ENCODE measurements at regions not wholly inside any gene's neighbourhood (a gene's known extent, or its start where the extent isn't known, plus 50 kb on each side); places are given as distances from the start of the nearest gene placed in this dataset.
"Not testable (repeated sequence)": the region's sequence is repeated elsewhere in the genome, so short reads cannot be mapped to it uniquely, and the experiment has no call there.

DNA sequence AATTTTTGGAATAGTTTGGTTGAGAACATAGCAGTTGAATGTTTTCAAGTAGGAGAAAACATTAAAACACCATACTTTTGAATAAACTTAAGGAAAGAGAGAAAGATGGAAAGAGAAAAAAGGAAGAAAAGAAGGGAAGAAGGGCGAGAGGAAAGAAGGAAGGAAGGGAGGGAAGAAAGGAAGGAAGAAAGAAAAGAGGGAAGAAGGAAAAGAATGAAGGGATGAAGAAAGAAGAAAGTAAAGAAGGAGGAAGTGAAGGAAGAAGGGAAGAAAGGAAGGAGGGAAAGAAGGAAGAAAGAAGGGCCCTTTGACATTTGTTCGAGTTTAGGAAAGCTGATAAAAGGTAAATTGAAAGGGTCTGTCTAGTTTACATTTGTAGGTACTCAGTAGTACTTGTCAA is 482.7 kb downstream of the SIPA1L2 start:
- DNase-seq: no peak

DNA sequence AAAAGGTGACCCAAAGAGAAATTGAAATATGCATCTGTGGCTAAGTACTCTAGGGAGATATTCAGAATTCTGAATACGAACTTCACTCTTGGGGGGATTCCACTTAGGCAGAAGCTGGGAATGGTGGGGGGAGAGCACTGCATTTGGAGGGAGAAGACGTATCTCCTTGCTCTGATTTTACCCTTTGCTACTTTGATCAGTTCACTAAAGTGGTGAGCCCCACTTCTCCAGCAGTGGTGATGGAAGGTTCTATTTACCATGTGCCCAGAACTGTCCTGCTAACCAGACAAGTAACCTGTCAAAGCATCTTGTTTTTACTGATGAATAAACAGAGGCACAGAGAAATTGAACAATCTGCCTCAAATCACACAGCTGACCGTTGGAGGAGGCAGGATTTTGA is 483.4 kb downstream of the SIPA1L2 start:
- no peak for DNase-seq

DNA sequence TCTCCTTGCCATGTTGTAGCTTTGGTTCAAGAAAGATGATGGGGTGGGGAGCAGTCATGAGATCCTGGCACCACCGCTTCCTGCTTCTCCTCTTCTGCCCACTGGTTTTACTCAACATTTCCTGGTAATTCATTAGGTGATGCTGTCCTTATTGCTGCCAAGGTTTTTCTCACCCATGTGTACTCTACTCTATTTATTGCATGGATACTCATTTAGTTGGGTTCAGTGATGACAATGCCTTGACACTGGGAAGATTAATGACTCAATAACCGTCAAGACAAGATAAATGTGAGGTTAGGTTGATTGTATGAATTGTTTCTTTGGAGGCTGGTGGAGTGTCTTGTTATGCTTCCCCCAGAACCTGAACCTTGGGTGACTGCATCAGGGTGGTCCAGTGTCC is 484.2 kb downstream of the SIPA1L2 start:
- peak in 1 of 2 experiments; percentile 31 for DNase-seq

DNA sequence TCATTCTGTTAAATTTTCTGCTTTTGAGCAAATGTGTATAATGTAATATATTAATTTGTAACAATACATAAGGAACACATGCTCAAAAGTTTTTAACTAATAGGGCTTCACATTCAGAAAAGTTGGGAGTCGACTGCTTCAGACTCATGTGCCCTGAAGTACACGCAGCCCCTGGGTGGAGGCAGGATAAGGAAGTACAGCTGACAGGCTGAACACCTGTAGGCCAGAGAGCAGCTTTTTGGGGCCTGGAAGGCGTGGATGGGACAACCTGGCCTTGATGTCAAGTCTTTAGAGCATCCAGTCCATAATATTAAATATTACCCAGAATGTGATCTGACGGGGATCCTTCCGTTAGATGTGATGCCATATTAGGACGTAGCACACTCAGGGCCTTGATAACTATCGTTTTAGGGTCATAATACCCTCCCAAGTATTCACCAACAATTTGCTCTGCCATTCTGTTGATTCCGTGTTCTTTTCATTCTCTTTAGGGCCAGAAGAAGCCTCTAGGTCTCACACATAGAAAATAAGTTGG is 485.2 kb downstream of the SIPA1L2 start:
- DNase-seq: no peak

DNA sequence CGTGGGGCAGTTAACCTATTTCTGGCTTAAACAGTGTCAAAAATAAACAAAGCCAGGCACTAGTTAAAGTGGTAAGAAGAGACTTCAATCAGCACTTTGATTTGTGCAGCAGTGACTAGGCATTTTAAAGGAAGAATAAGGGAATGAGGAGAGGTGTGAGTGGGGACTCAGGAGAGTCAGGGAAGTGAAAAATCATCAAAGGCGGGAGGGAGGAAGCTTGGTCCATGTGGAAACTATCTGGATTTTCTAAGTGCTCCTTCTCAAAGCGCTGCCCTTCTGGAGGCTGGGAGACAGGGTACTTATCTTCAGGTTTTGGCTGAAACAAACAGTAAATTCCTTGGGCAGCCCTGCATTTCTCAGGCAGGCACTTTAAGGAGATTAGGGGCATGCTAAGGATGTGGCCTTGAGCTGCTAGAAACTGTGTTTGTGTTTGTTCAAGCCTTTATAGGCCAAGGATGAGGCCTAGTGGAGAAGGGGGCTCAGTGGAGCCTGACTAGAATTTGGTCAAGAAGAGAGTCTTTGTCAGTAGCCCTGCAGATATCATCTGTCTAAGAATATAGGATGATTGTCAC is 486.5 kb downstream of the SIPA1L2 start:
- no peak for DNase-seq

DNA sequence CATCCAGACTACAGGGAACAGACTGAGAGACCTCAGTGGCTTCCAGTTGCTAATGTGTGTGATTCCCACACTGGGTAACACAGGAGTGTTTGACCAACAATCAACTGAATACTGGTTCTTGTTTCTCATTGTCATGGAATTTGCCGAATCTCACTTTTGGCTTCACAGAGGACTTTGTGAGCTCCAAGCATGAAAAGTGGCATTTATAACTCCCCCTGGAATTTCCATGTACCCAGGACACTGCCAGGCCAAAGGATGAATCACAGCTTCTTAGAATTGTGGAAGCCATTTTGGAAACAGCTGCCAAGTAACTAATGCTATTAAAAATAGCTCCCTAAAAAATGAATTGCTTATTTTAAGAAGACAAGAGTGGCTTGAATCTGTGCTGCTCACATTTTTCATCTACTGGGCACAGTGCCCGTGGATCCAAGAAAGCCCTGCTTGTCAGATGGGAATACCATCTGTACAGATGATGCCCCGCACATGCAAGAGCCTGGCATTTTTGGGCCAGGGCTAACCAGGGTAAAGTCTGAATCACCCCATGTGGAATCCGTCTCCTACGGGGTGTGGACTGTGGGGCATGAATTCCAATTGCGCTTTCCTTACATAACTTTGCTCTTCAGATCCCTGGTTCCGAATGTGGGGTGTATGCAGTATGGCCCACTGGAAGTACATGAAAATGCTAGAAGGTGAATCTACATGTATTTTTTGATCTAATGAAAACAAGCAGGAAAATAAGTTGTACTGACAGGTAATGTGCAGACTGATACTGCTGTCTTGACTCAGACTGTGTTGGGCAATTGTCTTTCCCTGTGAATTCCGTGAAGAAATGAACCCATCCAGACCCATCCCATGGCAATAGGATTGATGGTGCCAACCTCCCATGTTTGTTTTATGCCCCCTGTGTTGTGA is 487.3 kb downstream of the SIPA1L2 start:
- peak; percentile 89 to 95 for DNase-seq

DNA sequence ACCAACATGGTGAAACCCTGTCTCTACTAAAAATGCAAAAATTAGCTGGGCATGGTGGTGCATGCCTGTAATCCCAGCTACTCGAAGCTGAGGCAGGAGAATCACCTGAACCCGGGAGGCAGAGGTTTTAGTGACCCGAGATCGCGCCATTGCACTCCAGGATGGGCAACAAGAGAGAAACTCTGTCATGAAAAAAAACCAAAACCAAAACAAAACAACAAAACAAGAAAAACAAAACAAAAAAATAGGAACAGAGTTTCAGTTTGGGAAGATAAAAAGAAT is 488.8 kb downstream of the SIPA1L2 start:
- not testable (repeated sequence) for DNase-seq

DNA sequence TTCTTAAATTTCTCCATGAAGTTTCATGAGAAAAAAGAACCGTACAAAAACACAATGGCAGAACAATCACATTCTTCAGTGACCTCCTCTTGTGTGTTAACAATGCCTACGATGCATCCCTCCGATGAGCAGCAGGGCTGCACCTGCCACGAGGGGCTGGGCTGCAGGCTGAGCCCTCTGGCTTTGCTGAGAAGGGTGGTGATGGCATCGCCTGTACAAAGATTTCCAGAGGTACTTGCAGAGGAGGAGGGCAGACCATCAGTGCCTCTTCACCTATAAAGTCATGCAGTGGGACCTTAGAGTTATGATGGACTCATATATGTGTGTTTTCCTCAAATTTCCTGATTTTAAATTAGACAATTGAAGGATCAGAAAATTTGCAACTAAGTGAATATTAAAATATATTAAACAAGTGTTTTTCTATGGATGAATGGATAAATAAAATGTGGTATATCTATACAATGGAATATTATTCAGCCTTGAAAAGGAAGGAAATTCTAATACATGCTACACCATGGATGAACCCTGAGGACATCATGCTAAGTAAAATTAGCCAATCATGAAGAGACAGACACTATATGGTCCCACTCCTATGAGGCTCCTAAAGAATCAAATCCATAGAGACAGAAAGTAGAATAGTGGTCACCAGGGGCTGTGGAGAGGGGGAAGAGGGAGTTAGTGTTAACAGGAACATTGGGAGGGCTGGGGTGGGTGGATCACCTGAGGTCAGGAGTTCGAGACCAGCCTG is 489.3 kb downstream of the SIPA1L2 start:
- no peak for DNase-seq

DNA sequence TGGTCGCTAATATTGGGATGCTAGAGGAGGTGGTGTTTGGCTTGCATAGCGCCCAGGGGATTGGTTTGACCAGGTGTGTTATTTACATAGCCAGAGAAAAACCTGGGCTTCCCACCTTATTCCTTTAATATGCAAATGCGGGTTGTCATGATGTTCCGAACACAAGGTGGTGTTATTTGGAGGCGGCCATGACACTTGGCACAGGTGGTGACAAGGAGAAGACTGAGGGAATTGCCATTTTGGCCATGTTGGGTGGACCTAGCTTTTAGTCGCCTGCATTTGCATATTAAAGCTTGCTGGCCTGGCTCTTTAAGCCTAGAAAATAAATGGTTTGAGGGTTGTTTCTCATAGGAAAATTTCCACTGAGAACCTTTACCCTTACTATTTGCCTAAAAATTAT is 490.5 kb downstream of the SIPA1L2 start:
- DNase-seq: no peak

DNA sequence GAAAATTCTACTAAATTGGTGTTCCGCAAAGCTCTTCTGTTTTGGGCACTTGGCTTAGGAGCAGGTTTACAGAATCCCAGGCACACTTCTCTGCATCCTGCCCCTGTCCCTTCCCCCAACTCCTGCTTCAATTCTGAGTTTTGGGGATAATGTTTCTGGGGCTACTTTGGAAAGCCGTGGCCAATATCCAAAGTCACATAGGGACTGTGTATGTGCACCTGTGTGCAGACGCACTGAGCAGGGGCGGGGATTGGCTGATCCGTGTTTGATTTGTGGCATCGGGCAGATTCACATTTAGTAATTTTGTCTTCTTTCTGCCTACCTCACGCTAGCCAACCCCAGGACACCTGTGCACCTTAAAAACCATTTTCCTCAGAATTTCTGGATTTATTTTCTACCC is 491.9 kb downstream of the SIPA1L2 start:
- no peak for DNase-seq

DNA sequence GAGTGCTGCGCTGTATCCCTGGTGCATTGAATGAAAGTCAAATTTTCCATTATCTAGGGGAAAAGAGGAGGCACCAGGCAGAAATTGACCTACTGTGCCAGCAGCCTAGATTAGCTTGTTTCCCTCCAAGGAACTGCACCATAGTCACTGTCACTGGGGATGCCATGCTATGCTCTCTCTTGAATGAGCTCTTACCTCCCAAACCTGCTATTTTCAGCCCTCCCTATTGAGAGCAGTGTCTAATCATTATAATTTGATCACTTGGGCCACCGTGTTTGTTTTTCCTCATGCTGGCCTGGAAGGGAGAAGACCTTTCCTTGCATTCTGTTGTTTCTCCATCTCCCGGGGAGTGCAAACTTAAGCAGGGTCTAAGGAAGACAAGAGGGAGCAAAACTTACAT is 492.9 kb downstream of the SIPA1L2 start:
- no peak for DNase-seq

DNA sequence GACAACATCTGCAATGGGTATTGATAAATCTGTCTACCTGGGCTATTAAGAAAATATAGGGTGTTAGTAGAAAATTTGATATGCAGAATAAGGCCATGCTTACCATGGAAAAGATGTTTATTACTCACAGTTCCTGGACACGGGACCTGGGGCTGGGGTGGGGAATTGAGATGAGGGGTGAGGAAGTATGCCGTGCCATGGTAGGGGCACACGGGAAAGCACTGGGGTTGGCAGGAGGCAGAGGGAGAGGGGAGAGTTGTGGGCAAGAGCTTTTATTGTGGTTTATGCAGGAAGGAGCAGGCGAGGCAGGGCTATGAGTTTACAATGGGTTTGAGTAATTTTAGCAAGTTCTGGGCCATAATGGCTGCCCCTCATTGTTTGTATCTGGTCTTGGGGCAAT is 493.8 kb downstream of the SIPA1L2 start:
- DNase-seq: no peak

DNA sequence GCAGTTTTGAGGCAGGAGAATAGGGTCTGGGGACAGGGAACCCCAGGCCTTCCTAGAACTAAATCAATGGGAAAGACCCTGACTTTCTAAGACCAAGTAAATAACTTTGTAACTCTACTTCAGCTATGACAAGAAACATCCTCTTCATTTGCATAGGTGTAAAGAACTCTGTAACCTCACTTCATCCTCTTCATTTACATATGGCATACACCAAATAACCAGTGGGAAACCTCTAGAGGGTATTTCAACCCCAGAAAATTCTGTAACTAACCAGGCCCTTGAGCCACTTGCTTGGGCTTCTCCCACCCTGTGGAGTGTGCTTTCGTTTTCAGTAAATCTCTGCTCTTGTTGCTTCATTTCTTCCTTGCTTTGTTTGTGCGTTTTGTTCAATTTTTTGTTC is 495.6 kb downstream of the SIPA1L2 start:
- DNase-seq: no peak

DNA sequence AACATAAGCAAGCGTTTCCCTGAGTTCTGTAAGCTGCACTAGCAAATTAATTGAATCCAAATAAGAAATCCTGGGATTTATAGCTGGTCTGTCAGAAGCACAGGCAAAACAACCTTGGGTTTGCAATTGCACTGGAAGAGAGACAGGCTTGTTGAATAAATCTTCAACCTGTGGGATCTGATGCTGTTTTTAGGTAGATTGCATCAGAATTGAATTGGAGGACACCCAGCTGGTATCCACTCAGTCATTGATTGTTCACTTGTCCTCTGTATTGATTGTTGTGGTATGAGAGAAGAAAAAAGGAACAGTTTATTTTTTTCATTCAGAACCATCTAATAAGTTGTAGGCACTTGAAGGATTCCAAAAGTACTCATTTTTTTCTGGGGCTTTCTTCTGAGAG is 497.4 kb downstream of the SIPA1L2 start:
- no peak for DNase-seq

DNA sequence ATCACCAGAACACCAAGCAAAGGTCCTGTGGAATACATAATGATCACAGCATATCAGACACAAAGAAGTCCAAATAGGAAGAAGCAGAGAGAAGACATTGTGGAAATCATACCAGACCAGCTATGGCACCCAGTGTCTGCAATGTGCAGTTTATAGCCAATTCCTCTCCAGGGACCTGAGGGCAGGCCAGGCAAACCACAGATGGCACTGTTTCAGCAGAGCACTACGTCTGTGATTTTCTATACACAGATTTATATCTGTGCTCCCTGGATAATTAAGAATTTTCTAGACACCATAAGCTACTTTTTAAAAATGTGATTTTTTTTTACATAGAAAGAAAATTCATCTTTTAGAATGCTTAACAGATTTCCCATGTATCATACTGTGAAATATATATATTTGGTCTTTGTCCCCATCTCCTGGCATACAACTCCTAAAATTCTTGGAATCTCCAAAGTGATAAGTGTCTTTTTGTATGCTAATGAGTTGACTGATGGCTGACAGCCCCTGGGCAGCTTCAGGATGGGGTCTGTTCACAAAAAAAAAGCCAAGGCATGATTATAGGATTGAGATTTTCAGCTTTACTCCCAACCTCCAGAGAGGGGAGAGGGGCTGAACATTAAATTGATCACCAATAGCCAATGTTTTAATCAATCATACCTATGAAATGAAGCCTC is 498.1 kb downstream of the SIPA1L2 start:
- DNase-seq: no peak

DNA sequence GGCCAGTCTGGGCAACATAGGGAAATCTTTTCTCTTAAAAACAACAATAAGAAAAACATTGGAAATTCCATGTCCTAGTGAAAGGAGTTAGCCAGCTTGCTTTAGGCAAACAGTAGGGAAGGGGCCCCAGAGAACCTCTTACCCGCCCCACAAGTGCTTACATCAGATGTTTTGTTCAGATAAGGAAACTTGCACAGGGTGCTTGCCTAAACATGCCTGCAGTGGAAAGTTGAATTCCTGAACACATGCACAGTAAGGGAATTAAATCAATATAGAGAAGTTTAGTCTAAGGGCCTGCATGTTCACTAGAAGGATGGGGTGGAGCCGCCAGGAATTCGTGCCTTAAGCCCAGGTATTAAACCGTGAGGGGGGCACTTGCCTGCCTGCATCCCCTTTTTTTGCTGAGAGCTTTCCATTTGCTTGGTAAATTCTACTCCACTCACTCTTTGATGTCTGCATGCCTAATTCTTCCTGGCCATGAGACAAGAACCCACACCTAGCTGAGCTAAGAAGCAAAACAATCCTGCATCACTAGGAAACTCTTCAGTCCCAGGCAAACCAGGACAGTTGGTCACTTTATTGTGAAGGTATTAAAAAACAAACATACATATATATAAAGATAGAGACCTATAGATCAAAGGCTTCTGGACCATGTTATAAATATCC is 499.0 kb downstream of the SIPA1L2 start:
- no peak for DNase-seq

DNA sequence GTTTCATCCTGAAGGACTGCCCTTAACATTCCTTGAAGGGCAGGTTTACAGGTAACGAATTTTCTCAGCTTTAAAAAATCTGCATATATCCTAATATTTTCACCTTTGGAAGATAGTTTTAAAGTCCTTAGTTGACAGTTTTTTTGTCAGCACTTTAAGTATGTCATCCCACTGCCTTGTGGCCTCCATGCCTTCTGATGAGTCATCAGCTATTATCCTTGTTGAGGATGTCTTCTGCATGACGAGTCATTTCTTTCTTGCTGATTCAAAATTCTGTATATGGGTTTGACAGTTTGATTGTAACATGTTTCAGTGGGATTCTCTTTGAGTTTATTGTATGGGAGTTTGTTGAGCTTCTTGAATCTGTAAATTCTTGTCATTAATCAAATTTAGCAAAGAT is 500.6 kb downstream of the DISC1 start:
- DNase-seq: no peak

DNA sequence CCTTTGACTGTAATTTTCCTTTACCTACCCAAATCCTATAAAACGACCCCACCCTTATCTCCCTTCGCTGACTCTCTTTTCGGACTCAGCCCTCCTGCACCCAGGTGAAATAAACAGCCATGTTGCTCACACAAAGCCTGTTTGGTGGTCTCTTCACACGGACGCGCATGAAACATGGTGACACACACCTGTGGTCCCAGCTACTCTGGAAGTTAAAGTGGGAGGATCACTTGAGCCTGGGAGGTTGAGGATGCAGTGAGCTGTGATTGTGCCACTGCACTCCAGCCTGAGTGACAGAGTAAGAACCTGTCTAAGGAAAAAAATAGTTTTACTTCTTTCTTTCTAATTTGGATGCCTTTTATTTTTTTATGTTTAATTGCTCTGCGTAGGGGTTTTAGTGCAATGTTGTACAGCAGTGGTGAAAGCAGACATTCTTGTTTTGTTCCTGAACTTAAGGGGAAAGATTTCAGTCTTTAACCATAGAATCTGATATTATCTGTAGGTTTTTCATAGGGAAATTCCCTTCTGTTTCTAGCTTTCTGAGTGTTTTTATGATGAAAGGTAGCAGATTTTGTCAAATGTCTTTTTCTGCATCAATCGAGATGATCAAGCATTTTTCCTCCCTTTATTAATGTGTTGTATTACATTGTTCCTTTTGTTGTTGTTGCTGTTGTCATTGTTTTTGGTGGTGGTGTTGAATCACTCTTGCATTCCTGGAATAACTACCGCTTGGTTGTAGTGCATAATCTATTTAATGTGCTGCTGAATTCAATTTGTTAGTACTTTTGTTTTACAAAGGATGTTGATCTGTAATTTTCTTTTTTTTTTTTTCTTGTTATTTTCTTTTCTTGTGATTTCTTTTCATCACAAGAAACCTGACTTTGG is 497.4 kb downstream of the DISC1 start:
- DNase-seq: no peak

DNA sequence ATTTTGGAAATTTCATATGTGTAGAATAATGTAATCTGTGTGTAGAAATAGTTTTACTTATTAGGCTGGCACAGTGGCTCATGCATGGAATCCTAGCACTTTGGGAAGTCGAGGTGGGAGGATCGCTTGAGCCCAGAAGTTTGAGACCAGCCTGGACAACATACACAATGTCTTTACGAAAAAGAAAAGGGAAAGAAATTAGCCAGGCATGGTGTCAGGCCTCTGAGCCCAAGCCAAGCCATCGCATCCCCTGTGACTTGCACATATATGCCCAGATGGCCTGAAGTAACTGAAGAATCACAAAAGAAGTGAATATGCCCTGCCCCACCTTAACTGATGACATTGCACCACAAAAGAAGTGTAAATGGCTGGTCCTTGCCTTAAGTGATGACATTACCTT is 491.3 kb downstream of the DISC1 start:
- DNase-seq: not testable (repeated sequence)

DNA sequence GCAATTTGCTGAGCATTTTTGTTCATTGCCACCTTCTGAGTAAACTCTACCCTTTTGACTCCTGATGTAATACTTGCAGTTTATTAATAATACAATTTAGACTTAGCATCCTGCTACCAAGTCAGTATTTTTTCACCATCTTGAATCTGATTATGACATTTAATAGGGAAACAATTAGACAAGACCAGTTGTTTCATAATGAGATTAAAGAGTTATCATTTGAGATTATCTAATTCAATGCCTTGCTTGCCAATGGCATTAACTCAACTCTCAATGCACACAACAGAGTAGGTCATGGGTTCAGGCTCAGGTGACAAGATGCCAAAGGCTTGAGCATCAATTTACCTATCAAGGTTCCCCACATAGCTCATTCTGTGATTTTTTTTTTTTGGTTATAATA is 488.4 kb downstream of the DISC1 start:
- DNase-seq: no peak

DNA sequence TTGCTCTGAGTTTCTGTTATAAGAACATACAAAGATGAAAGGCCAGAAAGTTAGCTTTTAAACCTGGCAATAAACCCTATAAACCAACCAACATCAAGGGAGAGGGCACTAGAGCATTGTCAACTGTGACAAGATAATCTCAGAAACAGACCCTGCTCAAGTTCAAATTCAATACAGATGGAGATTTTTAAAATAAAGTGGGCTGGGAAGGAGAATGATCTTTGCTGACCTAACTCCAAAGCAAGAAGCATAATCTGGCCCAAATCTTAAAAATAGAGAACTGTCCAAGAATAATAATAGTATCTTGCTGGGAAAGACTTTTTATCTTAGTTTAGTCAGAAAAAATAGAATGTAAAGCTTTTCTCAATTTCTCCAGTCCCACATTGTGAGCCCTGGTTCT is 485.5 kb downstream of the DISC1 start:
- DNase-seq: no peak

DNA sequence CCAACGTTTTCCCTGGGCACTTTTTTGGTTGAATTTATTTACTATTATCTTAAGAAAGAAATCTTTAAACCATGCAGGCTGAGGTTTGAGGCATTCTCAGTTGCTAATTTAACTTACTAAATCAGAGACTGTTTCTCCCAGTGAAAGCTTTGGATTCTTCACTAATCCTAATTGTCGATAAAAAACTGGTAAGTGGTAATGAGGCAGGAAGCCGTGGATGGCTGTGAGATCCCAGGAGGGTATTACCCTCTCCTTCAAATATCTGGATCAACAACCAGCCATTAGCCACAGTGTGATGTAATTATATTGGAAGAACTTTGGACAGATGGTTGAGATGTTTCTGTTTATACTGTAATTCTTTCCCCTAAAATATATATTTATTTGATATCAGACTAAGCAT is 485.0 kb downstream of the DISC1 start:
- DNase-seq: peak in 1 of 2 experiments; percentile 35
